ENCODE measurements at regions not wholly inside any gene's neighbourhood (a gene's known extent, or its start where the extent isn't known, plus 50 kb on each side); places are given as distances from the start of the nearest gene placed in this dataset.

DNA sequence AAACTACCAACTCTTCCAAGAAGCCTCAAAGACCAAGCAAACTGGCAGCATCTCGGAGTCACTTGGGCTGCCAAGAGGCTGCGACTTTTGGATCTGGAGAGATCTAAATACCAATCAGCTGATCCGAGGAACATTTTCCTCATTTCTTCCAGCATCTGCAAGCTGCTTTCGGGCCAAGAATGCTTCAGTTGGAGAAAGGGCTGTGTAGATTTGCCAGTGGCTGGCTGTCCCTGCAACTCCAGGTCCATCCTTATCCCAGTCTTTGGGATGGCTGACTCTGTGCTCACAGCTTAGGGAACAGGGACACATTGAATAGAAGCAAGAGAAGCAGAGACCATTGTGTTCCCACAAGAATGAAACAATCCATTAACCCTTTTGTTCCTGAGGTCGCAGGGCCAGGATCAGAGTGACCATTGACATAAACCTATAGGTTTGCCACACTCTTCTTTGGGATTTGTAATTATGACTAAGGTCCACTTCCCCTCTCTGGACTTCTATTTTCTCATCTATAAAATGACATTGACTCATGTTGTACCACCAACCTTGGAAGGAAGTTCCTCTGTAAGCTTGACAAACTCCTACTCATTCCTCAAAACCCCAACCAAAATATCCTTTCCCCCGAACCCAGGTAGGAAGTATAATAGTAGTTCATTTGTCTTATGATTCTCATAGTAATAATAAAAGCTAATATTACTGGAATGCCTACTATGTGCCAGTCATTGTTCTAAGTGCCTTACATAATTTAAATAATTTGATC lies 340.8 kb downstream of the MN1 start:
- Mint-ChIP-seq H3K9me3 (ENCODE audit: insufficient read depth) (peaks cover 2% of the 10 kb centered on the region), H3K4me3 (no peak overlapping the region), H3K27me3 (peaks cover 23% of the 10 kb centered on the region), H3K4me1 (no peaks in the 10 kb centered on the region), H3K27ac (no peak overlapping the region)
- ATAC-seq (ENCODE audit: low read depth) (no peak), DNase-seq (no peak)
- intact Hi-C loops (cut with micrococcal nuclease) = no loop called here
- peaks cover 0 to 7% (median 0%) of the 10 kb centered on the region in 3 donors for H3K9me3 ChIP-seq (ENCODE audit: control extremely low read depth in 1 of 3, control insufficient read depth in 2 of 3, insufficient read depth in 1 of 3, low read length in 2 of 3)
- H4K20me1 ChIP-seq (ENCODE audit: control insufficient read depth, insufficient read depth, low read length, poor library complexity, severe bottlenecking) = no peaks in the 10 kb centered on the region
- TF ChIP-seq, protein P1, sequence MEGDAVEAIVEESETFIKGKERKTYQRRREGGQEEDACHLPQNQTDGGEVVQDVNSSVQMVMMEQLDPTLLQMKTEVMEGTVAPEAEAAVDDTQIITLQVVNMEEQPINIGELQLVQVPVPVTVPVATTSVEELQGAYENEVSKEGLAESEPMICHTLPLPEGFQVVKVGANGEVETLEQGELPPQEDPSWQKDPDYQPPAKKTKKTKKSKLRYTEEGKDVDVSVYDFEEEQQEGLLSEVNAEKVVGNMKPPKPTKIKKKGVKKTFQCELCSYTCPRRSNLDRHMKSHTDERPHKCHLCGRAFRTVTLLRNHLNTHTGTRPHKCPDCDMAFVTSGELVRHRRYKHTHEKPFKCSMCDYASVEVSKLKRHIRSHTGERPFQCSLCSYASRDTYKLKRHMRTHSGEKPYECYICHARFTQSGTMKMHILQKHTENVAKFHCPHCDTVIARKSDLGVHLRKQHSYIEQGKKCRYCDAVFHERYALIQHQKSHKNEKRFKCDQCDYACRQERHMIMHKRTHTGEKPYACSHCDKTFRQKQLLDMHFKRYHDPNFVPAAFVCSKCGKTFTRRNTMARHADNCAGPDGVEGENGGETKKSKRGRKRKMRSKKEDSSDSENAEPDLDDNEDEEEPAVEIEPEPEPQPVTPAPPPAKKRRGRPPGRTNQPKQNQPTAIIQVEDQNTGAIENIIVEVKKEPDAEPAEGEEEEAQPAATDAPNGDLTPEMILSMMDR (IDR thresholded peaks at IDR 0.05) = no peak
- TF ChIP-seq EZH2 (IDR thresholded peaks at IDR 0.05; ENCODE audit: borderline replicate concordance, insufficient read depth, low read depth, low read length, poor library complexity, severe bottlenecking) = no peak
- no peak overlapping the region for H2AFZ ChIP-seq (ENCODE audit: insufficient read depth, low read depth, low read length, poor library complexity, severe bottlenecking)
- ChIA-PET CTCF (interaction anchor here (0.6 kb wide), 1 partner anchor 686 kb away, joined by 3 read pairs; no protein-coding TSS in a partner anchor), POLR2A (no interaction called here)
- no peak overlapping the region for H3K9ac ChIP-seq (ENCODE audit: low read length)
- no peaks in the 10 kb centered on the region for H3K36me3 ChIP-seq (replicated peaks in 1 of 2; ENCODE audit: control extremely low read depth in 1 of 2, control insufficient read depth in 1 of 2, extremely low read depth in 1 of 2, insufficient read depth in 2 of 2, low read length in 1 of 2)
- WGBS (ENCODE audit: insufficient coverage) = 62% methylated on average over 2 of the region's 6 CpGs
- no peak overlapping the region for H3K4me2 ChIP-seq (replicated peaks; ENCODE audit: low read depth, low read length, poor library complexity, severe bottlenecking)
- no peaks in the 10 kb centered on the region for H3K27me3 ChIP-seq (replicated peaks in 1 of 4; ENCODE audit: control extremely low read depth in 1 of 4, control insufficient read depth in 3 of 4, insufficient read depth in 4 of 4, low read length in 3 of 4)
- no peak overlapping the region for H3K4me3 ChIP-seq (ENCODE audit: control extremely low read depth in 1 of 5, extremely low read depth in 1 of 5, insufficient read depth in 1 of 5, low read depth in 2 of 5, low read length in 4 of 5)
- no peaks in the 10 kb centered on the region for H3K79me2 ChIP-seq (ENCODE audit: control insufficient read depth, insufficient read depth, low read length)
- H3K4me1 ChIP-seq (ENCODE audit: control insufficient read depth in 2 of 2, insufficient read depth in 2 of 2, low read length in 2 of 2) = no peaks in the 10 kb centered on the region
- no peak overlapping the region for H3K27ac ChIP-seq (ENCODE audit: low read length in 2 of 2)

DNA sequence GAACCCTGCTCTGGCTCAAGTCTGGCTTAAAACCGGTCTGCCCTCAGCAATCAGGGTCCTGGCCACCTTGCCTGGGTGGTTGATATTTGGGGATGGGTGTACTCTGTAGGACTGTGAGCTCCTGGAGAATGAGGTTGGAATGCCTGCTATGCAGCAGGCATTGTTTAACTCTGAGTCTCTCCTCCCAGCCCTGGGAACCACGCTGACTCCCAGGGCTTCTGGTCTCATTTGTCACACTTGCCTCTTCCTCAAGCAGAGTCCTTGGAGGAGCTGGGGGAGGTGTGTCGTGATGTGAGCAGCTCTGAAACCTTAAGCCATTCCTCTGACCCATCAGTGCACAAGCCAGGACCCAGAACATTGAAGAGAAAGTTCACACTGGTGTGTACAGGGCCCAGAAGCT lies 340.1 kb downstream of the MN1 start:
- 70% methylated on average over 2 of the region's 3 CpGs for WGBS (ENCODE audit: insufficient coverage)
- no peaks in the 10 kb centered on the region for H3K4me1 ChIP-seq (ENCODE audit: control insufficient read depth in 2 of 2, insufficient read depth in 2 of 2, low read length in 2 of 2)
- TF ChIP-seq, protein P1 (IDR thresholded peaks at IDR 0.05) = no peak
- no peak for TF ChIP-seq EZH2 (IDR thresholded peaks at IDR 0.05; ENCODE audit: borderline replicate concordance, insufficient read depth, low read depth, low read length, poor library complexity, severe bottlenecking)
- no peak for DNase-seq
- no peaks in the 10 kb centered on the region for H3K79me2 ChIP-seq (ENCODE audit: control insufficient read depth, insufficient read depth, low read length)
- H4K20me1 ChIP-seq (ENCODE audit: control insufficient read depth, insufficient read depth, low read length, poor library complexity, severe bottlenecking) = no peaks in the 10 kb centered on the region
- peaks cover 0 to 7% (median 0%) of the 10 kb centered on the region in 3 donors for H3K9me3 ChIP-seq (ENCODE audit: control extremely low read depth in 1 of 3, control insufficient read depth in 2 of 3, insufficient read depth in 1 of 3, low read length in 2 of 3)
- CTCF ChIA-PET = no interaction called here
- Mint-ChIP-seq H3K27ac (no peak overlapping the region), H3K27me3 (peaks cover 20% of the 10 kb centered on the region), H3K9me3 (ENCODE audit: insufficient read depth) (peaks cover 2% of the 10 kb centered on the region), H3K4me1 (no peaks in the 10 kb centered on the region), H3K4me3 (no peak overlapping the region)
- H3K27ac ChIP-seq (ENCODE audit: low read length in 2 of 2) = no peak overlapping the region
- POLR2A ChIA-PET = no interaction called here
- ATAC-seq (ENCODE audit: low read depth) = no peak
- no peak overlapping the region for H3K4me2 ChIP-seq (replicated peaks; ENCODE audit: low read depth, low read length, poor library complexity, severe bottlenecking)
- H2AFZ ChIP-seq (ENCODE audit: insufficient read depth, low read depth, low read length, poor library complexity, severe bottlenecking) = no peak overlapping the region
- H3K27me3 ChIP-seq (replicated peaks in 1 of 4; ENCODE audit: control extremely low read depth in 1 of 4, control insufficient read depth in 3 of 4, insufficient read depth in 4 of 4, low read length in 3 of 4) = no peaks in the 10 kb centered on the region
- H3K36me3 ChIP-seq (replicated peaks in 1 of 2; ENCODE audit: control extremely low read depth in 1 of 2, control insufficient read depth in 1 of 2, extremely low read depth in 1 of 2, insufficient read depth in 2 of 2, low read length in 1 of 2) = no peaks in the 10 kb centered on the region
- no peak overlapping the region for H3K9ac ChIP-seq (ENCODE audit: low read length)
- no peak overlapping the region for H3K4me3 ChIP-seq (ENCODE audit: control extremely low read depth in 1 of 5, extremely low read depth in 1 of 5, insufficient read depth in 1 of 5, low read depth in 2 of 5, low read length in 4 of 5)
- intact Hi-C loops (cut with micrococcal nuclease) = no loop called here
